ENCODE measurements at regions not wholly inside any gene's neighbourhood (a gene's known extent, or its start where the extent isn't known, plus 50 kb on each side); places are given as distances from the start of the nearest gene placed in this dataset.

- TF ChIP-seq CTCF (IDR thresholded peaks at IDR 0.05) = no peak
- TF ChIP-seq POLR2A (IDR thresholded peaks at IDR 0.05) = no peak
Measured at GRCh38 chr1:37100310-37100709, 66.0 kb upstream of the GRIK3 start.

Data from body of pancreas (tissue), 4 donors.